T-helper 2 cell (primary cell): ENCODE measurements at regions not wholly inside any gene's neighbourhood (a gene's known extent, or its start where the extent isn't known, plus 50 kb on each side); places are given as distances from the start of the nearest gene placed in this dataset.
"Not testable (repeated sequence)": the region's sequence is repeated elsewhere in the genome, so short reads cannot be mapped to it uniquely, and the experiment has no call there.

Source experiments
- DNase-seq, 5 experiments: peaks; one replicate each; pipeline versions ENCODE4 v3.0.0 to v3.0.0-alpha.2; 2012 to 2022

- not testable (repeated sequence) for DNase-seq
These were observed 642.9 kb downstream of the PRR16 start for GRCh38 chr5:121106721-121107690.

DNA sequence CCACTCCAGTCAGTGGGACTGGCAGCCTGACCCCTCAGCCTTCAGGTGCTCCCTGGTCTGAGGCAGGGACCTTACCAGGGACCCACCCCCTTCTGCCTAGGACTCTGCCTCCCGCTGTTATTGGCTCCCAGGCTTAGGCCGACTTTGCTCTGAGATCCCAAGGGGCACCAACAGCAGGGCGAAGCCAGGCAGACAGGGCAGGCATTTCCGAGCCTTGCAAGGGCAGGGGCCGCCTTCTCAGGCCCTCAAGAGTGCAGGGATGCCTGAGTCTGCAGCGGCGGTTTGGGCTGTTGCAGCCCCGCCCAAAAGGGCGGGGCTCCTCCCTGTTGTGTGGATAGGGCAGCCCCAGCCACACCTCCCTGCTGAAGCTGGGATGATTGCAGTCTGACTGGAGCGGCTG lies 644.6 kb downstream of the PRR16 start:
- DNase-seq = no peak

DNA sequence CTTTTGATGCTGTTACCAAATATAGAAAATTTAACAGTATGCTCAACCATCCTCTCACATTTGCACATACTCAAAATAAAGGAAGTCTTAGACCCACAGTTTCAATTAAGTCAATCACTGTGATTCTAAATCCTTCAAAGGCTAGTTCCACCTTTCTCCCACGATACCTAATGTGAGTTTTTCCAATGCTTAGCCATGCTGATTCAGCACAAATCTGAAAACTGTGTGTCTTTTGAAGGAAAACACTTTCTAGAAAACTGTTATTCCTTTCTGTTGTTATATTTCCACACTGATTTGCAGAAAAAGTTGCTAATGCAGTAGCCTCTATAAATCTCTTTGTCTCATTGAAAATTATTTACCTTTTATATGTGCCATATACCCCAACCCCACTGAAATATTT lies 645.7 kb downstream of the PRR16 start:
- no peak for DNase-seq

DNA sequence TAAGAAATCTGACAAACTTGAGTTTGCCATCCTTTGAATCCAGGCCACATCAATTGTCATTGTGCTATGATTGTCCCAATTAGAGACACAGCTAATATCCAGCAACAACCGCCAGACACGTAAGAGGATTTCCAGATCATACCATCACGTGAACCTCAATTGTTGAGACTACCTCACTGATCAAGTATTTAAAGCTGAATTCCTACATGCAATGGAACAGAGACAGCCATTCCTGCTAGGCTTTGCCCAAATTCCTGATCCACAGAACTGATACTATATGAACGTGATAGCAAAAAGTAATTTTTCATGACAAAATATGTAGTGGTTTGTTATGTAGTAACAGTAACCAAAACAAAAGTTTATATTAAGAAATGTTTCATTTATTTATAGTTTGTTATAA lies 657.7 kb downstream of the PRR16 start:
- DNase-seq = no peak

- DNase-seq = no peak
These were observed 674.4 kb downstream of the PRR16 start for GRCh38 chr5:121138495-121138907.

GRCh38 chr5:121138952-121139351 lies 674.9 kb downstream of the PRR16 start:
- DNase-seq = no peak

- no peak for DNase-seq
These were observed 680.7 kb downstream of the PRR16 start for GRCh38 chr5:121144764-121145163.

GRCh38 chr5:121151534-121151933 lies 687.4 kb downstream of the PRR16 start:
- no peak for DNase-seq

DNA sequence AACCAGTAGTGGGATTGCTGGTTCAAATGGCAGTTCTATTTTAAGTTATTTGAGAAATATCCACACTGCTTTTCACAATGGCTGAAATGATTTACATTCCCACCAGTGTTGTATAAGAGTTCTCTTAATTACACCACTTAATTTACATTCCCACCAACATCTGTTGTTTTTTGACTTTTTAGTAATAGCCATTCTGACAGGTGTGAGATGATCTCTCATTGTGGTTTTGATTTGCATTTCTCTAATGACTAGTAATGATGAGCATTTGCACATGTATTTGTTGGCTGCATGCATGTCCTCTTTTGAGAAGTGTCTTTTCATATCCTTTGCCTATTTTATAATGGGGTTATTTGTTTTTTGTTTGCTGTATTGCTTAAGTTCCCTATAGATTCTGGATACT lies 688.3 kb downstream of the PRR16 start:
- no peak for DNase-seq

DNA sequence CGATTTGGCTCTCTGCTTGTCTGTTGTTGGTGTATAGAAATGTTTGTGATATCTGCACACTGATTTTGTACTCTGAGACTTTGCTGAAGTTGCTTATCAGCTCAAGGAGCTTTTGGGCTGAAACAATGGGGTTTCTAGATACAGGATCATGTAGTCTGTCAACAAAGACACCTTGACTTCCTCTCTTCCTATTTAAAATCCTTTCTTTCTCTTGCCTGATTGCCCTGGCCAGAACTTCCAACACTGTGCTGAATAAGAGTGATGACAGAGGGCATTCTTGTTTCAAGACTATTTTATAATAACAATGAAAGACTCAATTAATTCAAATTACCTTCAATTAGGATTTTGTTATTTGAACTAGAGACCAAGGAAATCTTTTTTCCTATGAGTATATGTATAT lies 692.5 kb downstream of the PRR16 start:
- no peak for DNase-seq

DNA sequence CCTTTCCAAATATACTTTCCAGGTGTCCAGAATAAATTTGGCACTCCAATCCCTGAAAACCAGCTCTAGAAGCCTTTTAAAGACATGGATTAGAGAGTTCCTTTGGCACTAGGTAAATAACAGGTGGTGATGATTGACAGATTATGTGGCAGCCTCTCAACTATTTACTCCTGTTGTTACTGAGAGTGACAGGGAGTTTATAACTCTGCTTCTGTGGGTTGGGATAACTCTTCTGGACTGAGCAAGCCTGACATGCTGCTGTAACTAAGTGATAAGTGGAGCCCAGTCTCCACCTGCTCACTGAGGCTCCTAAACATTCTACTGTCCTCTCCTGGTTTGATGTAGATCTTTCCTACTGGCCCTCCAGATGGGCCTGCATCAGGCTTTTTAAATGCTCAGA lies 693.2 kb upstream of the FTMT start:
- no peak for DNase-seq

- DNase-seq = no peak
These were observed 691.1 kb upstream of the FTMT start for GRCh38 chr5:121160591-121160990.

GRCh38 chr5:121164632-121165031 lies 687.0 kb upstream of the FTMT start:
- DNase-seq = no peak

GRCh38 chr5:121171361-121171760 lies 680.3 kb upstream of the FTMT start:
- DNase-seq = no peak

DNA sequence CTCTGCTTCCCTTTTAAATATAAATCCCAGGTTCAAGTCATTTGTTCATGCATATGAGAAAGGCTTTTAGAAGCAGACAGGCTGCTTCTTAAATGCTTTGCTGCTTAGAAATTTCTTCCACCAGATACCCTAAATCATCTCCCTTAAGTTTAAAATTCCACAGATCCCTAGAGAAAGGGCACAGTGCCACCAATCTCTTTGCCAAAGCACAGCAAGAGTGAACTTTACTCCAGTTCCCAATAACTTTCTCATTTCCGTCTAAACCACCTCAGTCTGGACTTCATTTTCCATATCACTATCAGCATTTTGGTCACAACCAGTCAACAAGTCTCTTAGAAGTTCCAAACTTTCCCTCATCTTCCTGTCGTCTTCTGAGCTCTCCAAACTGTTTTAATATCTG lies 679.8 kb upstream of the FTMT start:
- DNase-seq = no peak

DNA sequence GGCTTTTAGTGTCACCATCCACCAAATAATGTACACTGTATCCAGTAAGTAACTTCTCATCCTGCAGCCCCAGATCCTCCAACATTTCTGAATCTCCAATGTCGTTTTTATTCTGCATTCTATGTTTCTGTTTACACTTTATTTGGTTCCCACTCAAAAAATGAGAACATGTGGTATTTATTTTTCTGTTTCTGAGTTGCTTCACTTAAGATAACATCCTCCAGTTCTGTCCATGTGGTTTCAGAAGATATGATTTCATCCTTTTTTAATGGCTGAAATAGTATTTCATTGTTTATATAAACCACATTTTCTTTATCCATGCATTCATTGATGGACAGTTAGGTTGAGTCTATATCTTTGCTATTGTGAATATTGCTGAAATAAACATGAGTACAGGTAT lies 677.3 kb upstream of the FTMT start:
- no peak for DNase-seq

- no peak for DNase-seq
These were observed 675.7 kb upstream of the FTMT start for GRCh38 chr5:121175986-121176385.

DNA sequence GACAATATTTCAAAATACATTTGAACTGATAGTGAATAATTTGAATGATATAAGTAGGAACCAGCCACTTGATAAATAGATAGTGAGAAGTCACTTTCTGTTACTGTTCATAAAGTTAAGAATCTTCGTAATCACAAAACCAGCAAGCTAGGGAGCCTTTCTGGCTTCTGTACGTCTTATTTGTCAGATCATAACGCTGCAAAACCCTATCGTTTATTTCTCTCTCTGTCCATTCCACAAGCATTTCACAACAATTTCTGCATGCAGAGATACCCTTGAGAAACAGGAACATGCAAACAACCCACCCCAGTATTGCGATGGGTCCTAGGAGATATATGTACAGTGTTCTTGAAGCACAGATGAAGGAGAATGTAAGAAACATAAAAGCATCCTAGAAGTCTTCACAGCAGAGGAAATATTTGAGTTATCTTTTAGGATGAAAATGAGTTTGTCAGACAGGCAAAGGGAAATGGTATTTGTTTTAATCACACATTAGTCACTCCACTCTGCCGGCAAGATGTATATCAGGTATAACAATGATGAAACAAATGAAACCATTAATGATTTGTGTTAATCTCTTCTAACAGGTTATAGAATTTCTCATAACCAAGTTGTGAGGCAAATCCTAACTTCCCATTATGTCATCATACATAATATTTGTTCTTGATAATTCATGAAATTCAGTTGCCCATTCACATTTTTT lies 668.7 kb upstream of the FTMT start:
- no peak for DNase-seq

DNA sequence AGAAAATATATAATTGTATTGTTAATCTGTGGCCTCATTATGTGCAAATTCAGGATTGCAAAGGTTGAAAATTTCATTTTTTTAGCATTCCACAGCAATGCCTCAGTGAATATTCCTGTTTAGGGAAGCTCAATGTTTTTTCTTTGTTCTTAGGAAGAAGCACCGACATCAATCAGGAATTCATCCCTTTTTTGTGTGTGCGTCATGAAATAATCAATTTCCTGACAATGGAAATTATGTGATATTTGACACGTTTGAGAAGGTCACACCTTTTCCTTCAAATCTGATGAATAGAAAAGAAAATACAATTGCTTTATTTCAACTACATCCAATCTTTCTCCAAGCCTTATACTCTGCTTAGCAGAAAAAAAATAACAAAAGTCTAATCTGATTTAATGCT lies 662.8 kb upstream of the FTMT start:
- DNase-seq = no peak

DNA sequence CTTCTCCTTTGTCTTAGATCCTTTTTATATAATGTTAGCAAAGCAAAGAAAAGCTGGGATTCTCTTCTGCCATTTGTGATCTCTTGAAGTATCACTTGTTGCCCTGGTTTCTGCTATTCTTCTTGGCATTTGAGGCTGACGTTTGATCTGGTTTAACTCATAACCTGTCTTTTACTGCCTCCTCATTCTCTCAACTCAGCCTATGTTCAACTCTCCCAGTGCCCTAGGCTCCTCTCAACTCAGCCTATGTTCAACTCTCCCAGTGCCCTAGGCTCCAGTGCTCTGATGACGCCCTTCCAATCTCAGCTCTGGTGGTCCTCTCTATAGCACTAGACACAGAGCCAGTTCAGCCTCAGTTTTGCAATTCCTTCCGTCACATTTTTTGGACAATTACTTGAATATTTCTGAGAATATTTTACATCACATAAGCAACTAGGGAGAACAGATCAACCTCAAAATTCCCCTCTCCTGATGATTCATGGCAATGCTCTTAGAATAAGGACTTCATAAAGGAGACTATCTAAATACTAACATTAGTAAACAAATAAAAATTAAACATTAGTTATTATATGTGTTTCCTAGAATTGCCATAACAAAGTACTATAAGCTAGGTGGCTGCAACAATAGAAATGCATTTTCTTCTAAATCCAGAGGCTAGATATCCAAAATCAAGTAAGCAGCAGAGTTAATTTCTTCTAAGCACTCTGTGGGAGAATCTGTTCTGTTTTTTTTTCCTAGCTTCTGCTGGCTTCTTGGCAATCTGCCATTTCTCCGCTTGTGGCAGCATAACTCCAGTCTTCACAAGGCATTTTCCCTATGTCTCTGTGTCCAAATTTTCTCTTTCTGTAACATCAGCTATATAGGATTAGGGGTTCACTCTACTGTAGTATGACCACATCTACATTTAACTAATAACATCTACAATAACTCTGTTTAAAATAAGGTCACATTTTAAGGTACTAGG lies 662.1 kb upstream of the FTMT start:
- DNase-seq = no peak

GRCh38 chr5:121199216-121199999 lies 652.3 kb upstream of the FTMT start:
- no peak for DNase-seq

DNA sequence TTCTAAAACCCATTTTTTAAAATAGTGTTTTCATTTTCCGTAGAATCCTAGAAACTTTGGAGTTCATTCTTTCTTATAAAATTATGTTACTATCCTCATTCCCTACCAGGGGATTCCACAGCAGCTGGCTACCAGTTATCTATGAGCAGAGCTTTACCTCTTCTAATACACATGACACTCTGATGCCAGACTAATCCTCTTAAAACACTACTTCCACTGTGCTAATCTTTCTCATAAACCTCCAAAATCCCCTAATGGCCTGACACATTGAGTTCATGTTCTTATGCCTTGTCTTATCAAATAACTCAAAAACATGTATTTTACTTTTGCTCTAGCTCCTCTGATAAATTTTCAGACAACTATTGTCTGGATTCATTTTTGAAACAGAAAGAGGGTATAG lies 633.6 kb upstream of the FTMT start:
- DNase-seq = no peak
